ENCODE measurements at regions not wholly inside any gene's neighbourhood (a gene's known extent, or its start where the extent isn't known, plus 50 kb on each side); places are given as distances from the start of the nearest gene placed in this dataset.

DNA sequence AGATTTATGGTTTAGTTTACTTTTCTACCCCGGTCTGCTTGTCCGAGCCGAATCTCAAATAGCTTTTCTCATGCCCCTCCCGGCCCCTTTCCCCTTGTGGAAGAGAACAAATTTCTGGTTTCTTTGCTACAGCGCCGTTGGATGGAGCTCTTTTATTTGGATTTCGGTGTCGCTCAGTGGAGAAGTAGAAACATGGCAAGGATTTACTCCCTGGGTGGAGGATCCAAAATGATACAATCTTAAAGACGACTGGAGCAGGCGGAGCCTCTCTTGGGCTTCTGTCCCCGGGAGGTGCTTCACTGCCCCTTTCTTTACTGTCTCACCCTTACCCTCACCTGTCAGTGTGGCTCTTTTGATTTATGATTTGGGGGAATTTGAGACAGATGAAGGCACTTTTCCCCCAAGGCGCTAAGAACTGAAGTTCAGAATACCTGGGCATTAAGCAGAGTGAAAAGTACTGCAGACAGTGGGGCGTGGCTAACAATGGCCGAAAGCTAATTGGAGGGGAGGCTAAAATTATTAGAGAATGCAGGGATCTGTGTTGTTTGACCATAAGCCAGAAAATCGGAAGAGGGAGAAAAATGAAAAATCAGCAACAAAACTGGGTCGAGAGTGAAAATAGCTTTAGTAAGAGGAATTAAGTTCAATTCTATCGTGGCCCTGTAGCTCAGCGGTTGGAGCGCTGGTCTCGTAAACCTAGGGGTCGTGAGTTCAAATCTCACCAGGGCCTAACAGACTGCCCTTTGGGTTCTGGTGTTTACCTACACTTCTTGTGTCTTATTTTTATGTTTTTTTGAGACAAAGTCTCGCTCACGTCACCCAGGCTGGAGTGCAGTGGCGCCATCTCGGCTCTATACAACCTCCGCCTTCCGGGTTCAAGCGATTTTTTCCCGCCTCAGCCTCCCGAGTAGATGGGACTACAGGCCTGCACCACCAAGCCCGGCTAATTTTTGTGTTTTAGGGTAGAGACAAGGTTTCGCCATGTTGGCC, 145.1 kb upstream of the ZNF184 start:
- TF ChIP-seq, protein P1, sequence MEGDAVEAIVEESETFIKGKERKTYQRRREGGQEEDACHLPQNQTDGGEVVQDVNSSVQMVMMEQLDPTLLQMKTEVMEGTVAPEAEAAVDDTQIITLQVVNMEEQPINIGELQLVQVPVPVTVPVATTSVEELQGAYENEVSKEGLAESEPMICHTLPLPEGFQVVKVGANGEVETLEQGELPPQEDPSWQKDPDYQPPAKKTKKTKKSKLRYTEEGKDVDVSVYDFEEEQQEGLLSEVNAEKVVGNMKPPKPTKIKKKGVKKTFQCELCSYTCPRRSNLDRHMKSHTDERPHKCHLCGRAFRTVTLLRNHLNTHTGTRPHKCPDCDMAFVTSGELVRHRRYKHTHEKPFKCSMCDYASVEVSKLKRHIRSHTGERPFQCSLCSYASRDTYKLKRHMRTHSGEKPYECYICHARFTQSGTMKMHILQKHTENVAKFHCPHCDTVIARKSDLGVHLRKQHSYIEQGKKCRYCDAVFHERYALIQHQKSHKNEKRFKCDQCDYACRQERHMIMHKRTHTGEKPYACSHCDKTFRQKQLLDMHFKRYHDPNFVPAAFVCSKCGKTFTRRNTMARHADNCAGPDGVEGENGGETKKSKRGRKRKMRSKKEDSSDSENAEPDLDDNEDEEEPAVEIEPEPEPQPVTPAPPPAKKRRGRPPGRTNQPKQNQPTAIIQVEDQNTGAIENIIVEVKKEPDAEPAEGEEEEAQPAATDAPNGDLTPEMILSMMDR (IDR thresholded peaks at IDR 0.05), result no peak
- TF ChIP-seq POLR2A (IDR thresholded peaks at IDR 0.05), result no peak

All from adrenal gland (tissue), 5 donors.